ENCODE measurements at regions not wholly inside any gene's neighbourhood (a gene's known extent, or its start where the extent isn't known, plus 50 kb on each side); places are given as distances from the start of the nearest gene placed in this dataset.

- DNase-seq = no peak
- Mint-ChIP-seq H3K4me1 (no peaks in the 10 kb centered on the region), H3K9me3 (no peaks in the 10 kb centered on the region), H3K27ac (no peak overlapping the region), H3K36me3 (ENCODE audit: low read depth) (no peaks in the 10 kb centered on the region), H3K27me3 (peaks cover 15% of the 10 kb centered on the region), H3K4me3 (no peak overlapping the region)
- ChIA-PET CTCF (no interaction called here), POLR2A (no interaction called here)
Observed at GRCh38 chr11:119489087-119489486, 66.1 kb upstream of the THY1 start.

- Mint-ChIP-seq H3K36me3 (ENCODE audit: low read depth) (no peaks in the 10 kb centered on the region), H3K4me3 (no peak overlapping the region), H3K4me1 (no peaks in the 10 kb centered on the region), H3K27ac (no peak overlapping the region), H3K9me3 (no peaks in the 10 kb centered on the region), H3K27me3 (peaks cover 15% of the 10 kb centered on the region)
- POLR2A ChIA-PET = no interaction called here
- no peak for DNase-seq
- CTCF ChIA-PET = no interaction called here
Observed at GRCh38 chr11:119488256-119488995, 65.5 kb upstream of the THY1 start.

DNA sequence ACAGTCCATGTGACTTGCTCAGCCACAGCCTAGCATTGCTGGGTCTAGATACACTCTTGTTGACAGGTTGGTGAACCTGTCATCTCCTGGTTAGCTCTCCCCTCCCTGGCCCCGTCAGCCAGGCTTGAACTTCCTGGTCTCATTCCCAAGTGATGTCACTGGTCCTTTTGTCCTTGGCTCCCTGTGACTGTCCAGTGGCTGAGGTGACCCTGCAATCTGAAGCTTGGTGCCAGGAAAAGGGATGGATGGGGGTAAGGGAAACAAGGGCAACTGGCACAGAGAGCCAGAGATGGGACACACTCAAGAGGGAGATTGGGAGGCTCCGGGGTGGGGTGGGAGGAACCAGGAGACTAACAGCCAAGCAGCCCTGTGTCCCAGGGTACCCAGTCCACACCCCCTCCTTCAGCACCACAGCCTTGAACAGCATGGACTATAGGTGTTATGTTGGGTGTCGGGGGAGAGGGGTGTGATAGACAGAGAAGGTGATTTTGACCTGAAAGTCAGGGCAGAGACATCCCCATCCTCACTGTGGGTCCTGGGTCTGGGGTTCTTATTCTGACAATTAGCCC is 63.8 kb upstream of the THY1 start:
- ChIA-PET CTCF (interaction anchor here (0.7 kb wide), 1 partner anchor 22 kb away, joined by 3 read pairs; no protein-coding TSS in a partner anchor), POLR2A (no interaction called here)
- H3K27me3 Mint-ChIP-seq = peaks cover 15% of the 10 kb centered on the region

DNA sequence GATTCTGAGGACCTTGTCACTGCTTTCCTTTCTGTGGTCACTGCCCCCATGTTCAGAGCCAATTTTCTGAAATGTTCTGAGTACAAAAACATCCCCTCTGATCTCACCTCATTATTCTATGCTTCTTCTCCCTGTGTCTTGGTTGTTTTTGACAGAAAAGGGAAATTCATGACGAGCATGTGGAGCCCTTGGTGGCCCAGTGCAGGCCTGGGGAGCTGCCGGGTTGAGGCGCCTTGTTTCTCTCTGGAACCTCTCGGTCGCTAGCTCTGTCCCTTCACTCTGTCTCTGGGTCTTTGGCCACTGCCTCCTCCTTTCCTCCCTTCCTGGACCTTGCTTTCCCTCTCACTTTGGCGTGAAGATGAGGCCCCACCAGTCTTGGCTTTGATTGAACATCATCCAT is 63.0 kb upstream of the THY1 start:
- peaks cover 15% of the 10 kb centered on the region for H3K27me3 Mint-ChIP-seq
- POLR2A ChIA-PET = no interaction called here
- CTCF ChIA-PET = interaction anchor here (0.6 kb wide), 1 partner anchor 646 kb away, joined by 3 read pairs; no protein-coding TSS in a partner anchor
- H3K4me1 Mint-ChIP-seq = no peaks in the 10 kb centered on the region
- no peaks in the 10 kb centered on the region for H3K9me3 Mint-ChIP-seq
- no peak overlapping the region for H3K4me3 Mint-ChIP-seq
- H3K36me3 Mint-ChIP-seq (ENCODE audit: low read depth) = no peaks in the 10 kb centered on the region
- no peak overlapping the region for H3K27ac Mint-ChIP-seq
- DNase-seq = no peak

More for the DNA sequence above, 63.8 kb upstream of the THY1 start:
- Mint-ChIP-seq H3K27ac (no peak overlapping the region), H3K9me3 (no peaks in the 10 kb centered on the region), H3K36me3 (ENCODE audit: low read depth) (no peaks in the 10 kb centered on the region), H3K4me1 (no peaks in the 10 kb centered on the region), H3K4me3 (no peak overlapping the region)
- no peak for DNase-seq

DNA sequence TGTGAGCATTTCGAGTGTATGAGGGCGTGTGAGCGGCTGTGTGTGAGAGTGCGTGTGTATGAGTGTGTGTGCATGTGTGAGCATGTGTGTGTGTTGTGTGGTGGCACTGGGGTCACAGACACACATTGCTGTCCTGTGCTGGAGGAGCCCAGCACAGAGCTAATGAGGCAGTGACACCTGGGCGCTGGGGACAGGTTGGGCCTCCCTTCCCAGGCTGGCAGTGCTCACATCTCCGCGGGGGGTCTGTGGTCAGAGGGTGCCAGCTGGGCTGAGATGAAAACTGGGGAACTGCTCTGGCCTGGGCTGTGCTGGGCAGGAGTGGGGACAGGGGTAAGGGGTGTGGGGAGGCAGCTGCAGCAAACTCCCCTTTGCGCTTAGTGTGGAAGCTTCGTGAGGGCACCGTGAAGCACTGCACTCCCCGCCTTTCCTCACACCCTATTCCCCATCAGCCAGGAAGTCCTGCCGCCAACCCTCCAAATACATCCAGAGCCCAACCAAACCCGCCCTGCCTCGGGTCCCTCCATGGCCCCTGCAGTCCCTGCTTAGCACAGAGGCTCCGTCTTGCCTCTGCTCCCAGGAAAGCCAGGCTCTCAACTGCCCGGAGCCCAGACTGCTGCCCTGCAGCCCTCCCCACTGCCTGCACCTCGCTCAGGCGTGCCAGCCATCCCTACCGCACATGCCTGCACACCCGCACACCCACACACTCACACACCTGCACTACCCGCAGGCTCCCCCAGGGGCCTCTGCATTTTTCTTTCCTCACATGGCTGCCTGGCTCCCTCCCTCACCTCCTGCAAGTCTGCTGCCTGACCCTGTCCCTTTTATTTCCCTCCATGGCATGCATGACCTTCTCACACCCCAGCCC is 62.0 kb upstream of the THY1 start:
- Mint-ChIP-seq H3K9me3 (no peaks in the 10 kb centered on the region), H3K4me1 (no peaks in the 10 kb centered on the region), H3K27ac (no peak overlapping the region), H3K27me3 (peaks cover 20% of the 10 kb centered on the region), H3K36me3 (ENCODE audit: low read depth) (no peaks in the 10 kb centered on the region), H3K4me3 (no peak overlapping the region)
- DNase-seq = no peak
- ChIA-PET POLR2A (no interaction called here), CTCF (no interaction called here)

GRCh38 chr11:119483881-119484371 is 61.0 kb upstream of the THY1 start:
- ChIA-PET POLR2A (no interaction called here), CTCF (no interaction called here)
- no peak overlapping the region for H3K4me3 Mint-ChIP-seq
- peaks cover 23% of the 10 kb centered on the region for H3K27me3 Mint-ChIP-seq
- no peaks in the 10 kb centered on the region for H3K36me3 Mint-ChIP-seq (ENCODE audit: low read depth)
- no peak overlapping the region for H3K27ac Mint-ChIP-seq
- H3K4me1 Mint-ChIP-seq = no peaks in the 10 kb centered on the region
- no peaks in the 10 kb centered on the region for H3K9me3 Mint-ChIP-seq
- no peak for DNase-seq

DNA sequence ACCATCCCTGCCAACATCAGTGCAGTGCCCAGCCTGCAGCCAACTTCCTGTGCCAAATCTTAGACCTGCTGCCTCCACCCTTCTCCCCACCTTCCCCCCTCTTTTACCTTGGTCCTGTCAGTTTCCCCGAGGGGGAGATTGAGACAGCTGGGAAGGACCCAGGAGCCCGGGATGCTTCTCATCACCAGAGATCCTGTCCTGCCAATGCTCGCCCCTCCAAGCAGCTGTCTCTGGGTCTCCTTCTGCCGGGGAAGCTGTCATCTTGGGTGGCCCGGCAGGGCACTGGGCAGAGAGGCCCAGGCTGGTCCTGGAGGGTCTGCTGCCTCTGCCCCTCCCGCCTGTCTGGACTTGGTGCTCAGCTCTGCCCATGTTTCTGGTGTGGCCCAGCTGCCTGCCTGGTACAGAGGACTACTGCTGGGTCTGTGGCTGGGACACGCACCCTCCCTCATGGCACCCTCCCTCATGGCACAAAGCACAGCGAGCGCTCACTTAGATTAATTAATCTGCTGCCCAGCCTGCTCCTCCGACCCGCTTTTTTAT is 60.4 kb upstream of the THY1 start:
- DNase-seq = no peak

DNA sequence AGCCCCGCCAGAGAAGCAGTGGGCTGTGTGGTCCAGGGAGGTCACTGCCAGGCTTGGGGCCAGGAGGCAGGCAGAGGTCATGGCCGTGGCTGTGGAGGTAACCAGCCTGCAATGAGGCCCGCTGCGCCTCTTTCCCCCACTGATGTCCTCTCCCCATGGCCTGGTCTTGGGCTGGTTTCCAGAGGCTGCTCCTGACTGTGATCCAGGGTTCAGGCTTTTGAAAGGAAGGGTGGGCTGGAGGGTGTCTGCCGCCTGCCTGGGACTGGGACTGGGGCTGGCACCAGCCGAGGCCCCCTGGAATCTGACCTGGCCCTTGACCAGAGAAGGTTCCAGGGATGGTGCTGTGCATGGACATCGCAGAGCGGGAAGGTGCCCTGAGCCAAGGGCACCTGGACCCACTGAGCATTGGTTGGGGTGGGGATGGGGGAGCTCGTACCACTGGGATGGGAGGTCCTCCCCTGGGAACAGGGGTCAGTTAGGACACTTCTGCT is 59.6 kb upstream of the THY1 start:
- Mint-ChIP-seq H3K9me3 (no peaks in the 10 kb centered on the region), H3K4me3 (no peak overlapping the region), H3K4me1 (no peaks in the 10 kb centered on the region), H3K27ac (no peak overlapping the region), H3K36me3 (ENCODE audit: low read depth) (no peaks in the 10 kb centered on the region), H3K27me3 (peaks cover 19% of the 10 kb centered on the region)
- ChIA-PET CTCF (no interaction called here), POLR2A (no interaction called here)
- DNase-seq = no peak

More for the DNA sequence above, 60.4 kb upstream of the THY1 start:
- Mint-ChIP-seq H3K27me3 (peaks cover 23% of the 10 kb centered on the region), H3K4me1 (no peaks in the 10 kb centered on the region), H3K4me3 (no peak overlapping the region), H3K36me3 (ENCODE audit: low read depth) (no peaks in the 10 kb centered on the region), H3K9me3 (no peaks in the 10 kb centered on the region), H3K27ac (no peak overlapping the region)
- POLR2A ChIA-PET = no interaction called here
- CTCF ChIA-PET = no interaction called here

- Mint-ChIP-seq H3K36me3 (ENCODE audit: low read depth) (no peaks in the 10 kb centered on the region), H3K9me3 (no peaks in the 10 kb centered on the region), H3K4me3 (no peak overlapping the region), H3K27ac (no peak overlapping the region), H3K4me1 (no peaks in the 10 kb centered on the region), H3K27me3 (peaks cover 21% of the 10 kb centered on the region)
- POLR2A ChIA-PET = no interaction called here
- CTCF ChIA-PET = no interaction called here
- no peak for DNase-seq
Observed at GRCh38 chr11:119481667-119482400, 58.9 kb upstream of the THY1 start.

- H3K27me3 Mint-ChIP-seq = peaks cover 22% of the 10 kb centered on the region
- H3K27ac Mint-ChIP-seq = no peak overlapping the region
- H3K36me3 Mint-ChIP-seq (ENCODE audit: low read depth) = no peaks in the 10 kb centered on the region
- no peaks in the 10 kb centered on the region for H3K9me3 Mint-ChIP-seq
- ChIA-PET POLR2A (no interaction called here), CTCF (interaction anchor here (0.5 to 1.8 kb wide), 4 partner anchors 53 to 207 kb away, joined by 3 to 9 read pairs (median 3); no protein-coding TSS in a partner anchor)
- peak; percentile 71 for DNase-seq
- no peak overlapping the region for H3K4me3 Mint-ChIP-seq
- H3K4me1 Mint-ChIP-seq = no peaks in the 10 kb centered on the region
Observed at GRCh38 chr11:119481021-119481666, 58.2 kb upstream of the THY1 start.

- H3K9me3 Mint-ChIP-seq = no peaks in the 10 kb centered on the region
- ChIA-PET CTCF (interaction anchor here (0.5 to 1.8 kb wide), 5 partner anchors 46 to 206 kb away, joined by 3 to 9 read pairs (median 3); no protein-coding TSS in a partner anchor), POLR2A (no interaction called here)
- H3K4me1 Mint-ChIP-seq = no peaks in the 10 kb centered on the region
- peak; percentile 11 for DNase-seq
- H3K4me3 Mint-ChIP-seq = no peak overlapping the region
- peaks cover 24% of the 10 kb centered on the region for H3K27me3 Mint-ChIP-seq
- H3K36me3 Mint-ChIP-seq (ENCODE audit: low read depth) = no peaks in the 10 kb centered on the region
- H3K27ac Mint-ChIP-seq = no peak overlapping the region
Observed at GRCh38 chr11:119480380-119481020, 57.5 kb upstream of the THY1 start.

Data from activated CD4-positive, alpha-beta memory T cell treated with anti-CD3 and anti-CD28 coated beads, Interleukin-2, amount 10 ng/mL, durations not matched to agents 7 days and 5 days (primary cell).